Lower leg skin (tissue), 4 donors: ENCODE measurements at regions not wholly inside any gene's neighbourhood (a gene's known extent, or its start where the extent isn't known, plus 50 kb on each side); places are given as distances from the start of the nearest gene placed in this dataset.

Experiments used
- DNase-seq, 2 donors: peaks; one replicate each; pipeline ENCODE4 v3.0.0-alpha.2; 2019; ENCODE audit warnings: low spot score in 2 of 2
- H3K4me3 ChIP-seq: fragments of 200-600 bp; sonication (generic); 2 replicates; pipeline ENCODE4 v1.5.1; 2017; ENCODE audit warnings: mild to moderate bottlenecking, low read depth; ENCODE audit not compliant: poor library complexity, severe bottlenecking
- CTCF ChIP-seq, 3 donors: fragments of 450-650 bp; IDR thresholded peaks; one replicate each; pipeline ENCODE4 v1.5.1; 2016; ENCODE audit warnings: antibody characterized with exemption in 3 of 3, mild to moderate bottlenecking in 3 of 3, moderate library complexity in 2 of 3
- POLR2A ChIP-seq, 2 donors: fragments of 450-650 bp; IDR thresholded peaks; one replicate each; pipeline ENCODE4 v1.6.1; 2016 to 2017; ENCODE audit warnings: antibody characterized with exemption in 2 of 2, mild to moderate bottlenecking in 1 of 2, moderate library complexity in 1 of 2
- WGBS, 2 donors: methylation state at CpG; one replicate each; pipeline ENCODE4 v1.1.5; 2018; 5-methylcytosine and 5-hydroxymethylcytosine counted together
- intact Hi-C: fragments of 100-400 bp; cut with DNase I; formaldehyde crosslinking; loops from one replicate; pipeline ENCODE4 v1.15.0; 2023; ENCODE audit warnings: low total_unique reads

- intact Hi-C loops: no loop called here
- no peak for TF ChIP-seq CTCF (IDR thresholded peaks at IDR 0.05)
- no peak for TF ChIP-seq POLR2A (IDR thresholded peaks at IDR 0.05)
- no peak for DNase-seq
- WGBS, 2 donors: 59 to 88% methylated on average over 2 of the region's 2 CpGs
- H3K4me3 ChIP-seq: no peak overlapping the region
These were observed 226.3 kb upstream of the SMLR1 start for GRCh38 chr6:130600880-130601341.

GRCh38 chr6:130602151-130602770, 224.9 kb upstream of the SMLR1 start:
- intact Hi-C loops: no loop called here

GRCh38 chr6:130603391-130603790, 223.8 kb upstream of the SMLR1 start:
- TF ChIP-seq CTCF (IDR thresholded peaks at IDR 0.05): no peak
- TF ChIP-seq POLR2A (IDR thresholded peaks at IDR 0.05): no peak
- 87 to 98% methylated on average over 3 of the region's 3 CpGs for WGBS, 2 donors
- DNase-seq: no peak
- intact Hi-C loops: no loop called here
- H3K4me3 ChIP-seq: no peak overlapping the region

More at GRCh38 chr6:130602151-130602770, 224.9 kb upstream of the SMLR1 start:
- DNase-seq: no peak
- no peak for TF ChIP-seq CTCF (IDR thresholded peaks at IDR 0.05)
- no peak for TF ChIP-seq POLR2A (IDR thresholded peaks at IDR 0.05)
- WGBS, 2 donors: 28 to 33% methylated on average over 8 of the region's 8 CpGs
- no peak overlapping the region for H3K4me3 ChIP-seq

GRCh38 chr6:130604841-130605399, 222.3 kb upstream of the SMLR1 start:
- intact Hi-C loops: no loop called here
- no peak for DNase-seq
- H3K4me3 ChIP-seq: no peak overlapping the region
- WGBS, 2 donors: 43 to 52% methylated on average over 2 of the region's 2 CpGs
- TF ChIP-seq CTCF (IDR thresholded peaks at IDR 0.05) (no peak), POLR2A (IDR thresholded peaks at IDR 0.05) (no peak)

GRCh38 chr6:130610303-130610702, 216.9 kb upstream of the SMLR1 start:
- WGBS, 2 donors: 48 to 50% methylated on average over 2 of the region's 2 CpGs
- DNase-seq: no peak
- H3K4me3 ChIP-seq: no peak overlapping the region
- intact Hi-C loops: no loop called here
- TF ChIP-seq CTCF (IDR thresholded peaks at IDR 0.05) (no peak), POLR2A (IDR thresholded peaks at IDR 0.05) (no peak)

GRCh38 chr6:130611366-130611765, 215.8 kb upstream of the SMLR1 start:
- DNase-seq: no peak
- intact Hi-C loops: no loop called here
- 79% methylated on average over 7 of the region's 7 CpGs for WGBS, 2 donors
- no peak overlapping the region for H3K4me3 ChIP-seq
- TF ChIP-seq CTCF (IDR thresholded peaks at IDR 0.05) (no peak), POLR2A (IDR thresholded peaks at IDR 0.05) (no peak)
